ENCODE measurements at regions not wholly inside any gene's neighbourhood (a gene's known extent, or its start where the extent isn't known, plus 50 kb on each side); places are given as distances from the start of the nearest gene placed in this dataset.
"Not testable (repeated sequence)": the region's sequence is repeated elsewhere in the genome, so short reads cannot be mapped to it uniquely, and the experiment has no call there.

GRCh38 chr10:3969876-3970666, 185.1 kb upstream of the KLF6 start:
- no peak for DNase-seq

GRCh38 chr10:3968727-3969126, 183.7 kb upstream of the KLF6 start:
- no peak for DNase-seq

GRCh38 chr10:3964516-3964915, 179.5 kb upstream of the KLF6 start:
- no peak for DNase-seq

- DNase-seq: no peak
These were observed 178.2 kb upstream of the KLF6 start for GRCh38 chr10:3963191-3963673.

GRCh38 chr10:3961082-3961481, 176.1 kb upstream of the KLF6 start:
- no peak for DNase-seq

- no peak for DNase-seq
These were observed 175.5 kb upstream of the KLF6 start for GRCh38 chr10:3960496-3960895.

- DNase-seq: no peak
These were observed 174.6 kb upstream of the KLF6 start for GRCh38 chr10:3959370-3960325.

GRCh38 chr10:3958472-3958996, 173.5 kb upstream of the KLF6 start:
- no peak for DNase-seq

- no peak for DNase-seq
These were observed 171.1 kb upstream of the KLF6 start for GRCh38 chr10:3955955-3956617.

GRCh38 chr10:3955493-3955892, 170.5 kb upstream of the KLF6 start:
- no peak for DNase-seq

- DNase-seq: no peak
These were observed 169.6 kb upstream of the KLF6 start for GRCh38 chr10:3954615-3955014.

GRCh38 chr10:3954007-3954406, 169.0 kb upstream of the KLF6 start:
- DNase-seq: not testable (repeated sequence)

GRCh38 chr10:3951993-3952392, 167.0 kb upstream of the KLF6 start:
- no peak for DNase-seq

GRCh38 chr10:3950676-3951275, 165.8 kb upstream of the KLF6 start:
- no peak for DNase-seq

- DNase-seq: no peak
These were observed 164.7 kb upstream of the KLF6 start for GRCh38 chr10:3949711-3950110.

- DNase-seq: no peak
These were observed 163.8 kb upstream of the KLF6 start for GRCh38 chr10:3948843-3949242.

- DNase-seq: no peak
These were observed 161.5 kb upstream of the KLF6 start for GRCh38 chr10:3946234-3947229.

GRCh38 chr10:3945026-3945425, 160.0 kb upstream of the KLF6 start:
- no peak for DNase-seq

GRCh38 chr10:3944591-3944990, 159.6 kb upstream of the KLF6 start:
- no peak for DNase-seq

- DNase-seq: no peak
These were observed 158.8 kb upstream of the KLF6 start for GRCh38 chr10:3943695-3944257.

Measured in cerebellar nuclear complex (tissue), 1 donor.